Adrenal gland (tissue), 5 donors: ENCODE measurements at regions not wholly inside any gene's neighbourhood (a gene's known extent, or its start where the extent isn't known, plus 50 kb on each side); places are given as distances from the start of the nearest gene placed in this dataset.

Source experiments
- POLR2A ChIP-seq, 2 donors: fragments of 450-650 bp; IDR thresholded peaks; one replicate each; pipeline ENCODE4 v1.6.1; 2017; ENCODE audit warnings: antibody characterized with exemption in 2 of 2, mild to moderate bottlenecking in 2 of 2, moderate library complexity in 1 of 2
- TF ChIP-seq, protein P1 (sequence below), 6 experiments: fragments of 450-650 bp in 4 of 6; fragments of 200-600 bp in 2 of 6; sonication (generic) in 1 of 6; IDR thresholded peaks; 1 replicate in 5 of 6; 2 replicates in 1 of 6; pipeline versions ENCODE4 v1.5.1 to v1.8.0; 2016 to 2021; ENCODE audit warnings: antibody characterized with exemption in 6 of 6, mild to moderate bottlenecking in 2 of 6, moderate library complexity in 1 of 6
- donor health status: DM: no; HTN: no; CAD: no.

DNA sequence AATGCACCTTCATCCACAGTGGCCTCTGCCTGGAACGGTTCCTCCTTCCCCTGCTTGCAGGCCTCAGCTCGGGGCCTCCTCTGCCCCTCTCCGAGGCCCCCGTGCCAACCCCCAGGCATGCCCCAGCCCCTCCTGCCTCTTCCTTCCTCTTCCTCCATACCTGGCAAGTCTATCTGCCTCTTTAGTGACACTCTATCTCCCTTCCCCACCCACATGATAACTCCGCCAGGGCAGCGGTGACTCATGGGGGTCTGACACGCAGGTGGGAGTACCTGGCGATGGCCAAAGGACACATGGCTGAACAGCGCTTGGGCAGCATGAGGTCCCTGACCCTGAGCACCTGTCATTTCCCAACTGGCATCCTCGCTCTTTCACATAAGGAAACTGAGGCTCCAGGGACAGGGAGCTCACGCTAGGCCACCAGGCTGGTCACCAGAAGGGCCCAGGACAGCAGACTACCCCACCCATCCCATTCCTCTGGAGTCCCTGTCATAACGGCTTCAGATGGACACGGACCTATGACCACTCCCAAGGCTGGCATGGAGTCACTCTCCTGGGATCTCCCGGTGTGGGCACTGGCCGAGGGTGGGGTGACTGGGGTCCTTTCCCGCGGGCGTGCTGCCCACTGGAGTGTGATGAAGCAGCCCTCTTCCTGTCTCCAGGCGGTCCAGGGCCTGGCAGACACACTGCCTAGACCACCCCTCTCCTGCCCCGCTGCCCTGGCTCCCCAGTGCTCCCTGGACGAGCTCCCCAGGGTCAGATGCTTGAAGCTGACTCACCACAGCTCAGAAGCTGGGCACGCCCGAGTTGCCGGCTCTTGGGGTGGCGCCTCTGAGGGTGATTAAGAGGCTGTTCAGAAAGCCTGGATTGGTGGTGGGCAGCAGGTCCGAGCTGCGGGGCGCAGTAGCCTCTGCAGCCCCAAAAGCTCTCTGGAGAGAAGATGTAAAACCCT lies 100.6 kb downstream of the ENGASE start:
- no peak for TF ChIP-seq POLR2A (IDR thresholded peaks at IDR 0.05)
- TF ChIP-seq, protein P1, sequence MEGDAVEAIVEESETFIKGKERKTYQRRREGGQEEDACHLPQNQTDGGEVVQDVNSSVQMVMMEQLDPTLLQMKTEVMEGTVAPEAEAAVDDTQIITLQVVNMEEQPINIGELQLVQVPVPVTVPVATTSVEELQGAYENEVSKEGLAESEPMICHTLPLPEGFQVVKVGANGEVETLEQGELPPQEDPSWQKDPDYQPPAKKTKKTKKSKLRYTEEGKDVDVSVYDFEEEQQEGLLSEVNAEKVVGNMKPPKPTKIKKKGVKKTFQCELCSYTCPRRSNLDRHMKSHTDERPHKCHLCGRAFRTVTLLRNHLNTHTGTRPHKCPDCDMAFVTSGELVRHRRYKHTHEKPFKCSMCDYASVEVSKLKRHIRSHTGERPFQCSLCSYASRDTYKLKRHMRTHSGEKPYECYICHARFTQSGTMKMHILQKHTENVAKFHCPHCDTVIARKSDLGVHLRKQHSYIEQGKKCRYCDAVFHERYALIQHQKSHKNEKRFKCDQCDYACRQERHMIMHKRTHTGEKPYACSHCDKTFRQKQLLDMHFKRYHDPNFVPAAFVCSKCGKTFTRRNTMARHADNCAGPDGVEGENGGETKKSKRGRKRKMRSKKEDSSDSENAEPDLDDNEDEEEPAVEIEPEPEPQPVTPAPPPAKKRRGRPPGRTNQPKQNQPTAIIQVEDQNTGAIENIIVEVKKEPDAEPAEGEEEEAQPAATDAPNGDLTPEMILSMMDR (IDR thresholded peaks at IDR 0.05) = no peak
